ENCODE measurements at regions not wholly inside any gene's neighbourhood (a gene's known extent, or its start where the extent isn't known, plus 50 kb on each side); places are given as distances from the start of the nearest gene placed in this dataset.

DNA sequence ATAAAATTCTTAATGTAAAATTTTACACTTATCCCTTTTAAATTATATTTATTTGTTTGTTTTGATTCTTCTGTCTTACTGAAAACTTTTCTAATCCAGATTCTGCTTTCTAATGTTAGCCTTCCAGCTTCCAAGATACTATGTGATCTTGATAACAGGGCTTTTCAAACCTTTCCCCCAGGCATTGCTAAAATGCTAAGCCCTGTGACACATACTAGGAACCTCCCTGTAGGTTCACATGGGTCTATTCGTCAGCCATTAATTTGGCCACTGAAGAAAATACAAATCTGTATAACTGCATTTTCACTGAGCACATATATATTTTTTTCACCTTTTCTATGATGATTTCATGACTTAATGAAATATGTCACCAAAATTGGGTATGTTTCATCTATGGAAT lies 92.8 kb upstream of the MAP4K3 start:
- WGBS, result 94% methylated on average over 1 of the region's 1 CpG

More for the DNA sequence above, 92.8 kb upstream of the MAP4K3 start:
- Histone ChIP-seq H3K9me3 (ENCODE audit: control insufficient read depth in 4 of 4, low read length in 3 of 4) (no peaks in the 10 kb centered on the region), H3K4me1 (ENCODE audit: control insufficient read depth in 4 of 4, insufficient read depth in 4 of 4, low read length in 3 of 4) (peaks cover 5 to 9% (median 6%) of the 10 kb centered on the region in 4 donors), H3K36me3 (ENCODE audit: control insufficient read depth in 4 of 4, insufficient read depth in 3 of 4, low read depth in 1 of 4, low read length in 3 of 4) (no peaks in the 10 kb centered on the region), H3K4me3 (ENCODE audit: low read depth in 1 of 3, low read length in 3 of 3) (no peak overlapping the region), H3K9ac (ENCODE audit: low read depth in 1 of 2, low read length in 2 of 2) (no peak overlapping the region), H3K27me3 (ENCODE audit: control insufficient read depth in 4 of 4, insufficient read depth in 4 of 4, low read length in 3 of 4) (no peaks in the 10 kb centered on the region), H3K27ac (ENCODE audit: low read depth in 1 of 2, low read length in 2 of 2) (no peak overlapping the region)
- DNase-seq (ENCODE audit: low spot score), result no peak
- TF ChIP-seq HNF4G (IDR thresholded peaks at IDR 0.05) (no peak), CTCF (IDR thresholded peaks at IDR 0.05; ENCODE audit: low read depth, low read length, missing input control) (no peak), YY1 (IDR thresholded peaks at IDR 0.05) (no peak), GABPA (IDR thresholded peaks at IDR 0.05 in 1 of 2, conservative IDR thresholded peaks at IDR 0.05 in 1 of 2) (no peak), RAD21 (IDR thresholded peaks at IDR 0.05) (no peak), FOXA2 (IDR thresholded peaks at IDR 0.05) (no peak), REST (IDR thresholded peaks at IDR 0.05) (no peak), HNF4A (conservative IDR thresholded peaks at IDR 0.05) (no peak), EGR1 (IDR thresholded peaks at IDR 0.05; ENCODE audit: low read depth in 2 of 2) (no peak), TAF1 (conservative IDR thresholded peaks at IDR 0.05) (no peak), SP1 (IDR thresholded peaks at IDR 0.05) (no peak), FOXA1 (IDR thresholded peaks at IDR 0.05) (no peak), JUND (IDR thresholded peaks at IDR 0.05) (no peak), NR2F2 (IDR thresholded peaks at IDR 0.05) (no peak)
- TF ChIP-seq, protein P1, sequence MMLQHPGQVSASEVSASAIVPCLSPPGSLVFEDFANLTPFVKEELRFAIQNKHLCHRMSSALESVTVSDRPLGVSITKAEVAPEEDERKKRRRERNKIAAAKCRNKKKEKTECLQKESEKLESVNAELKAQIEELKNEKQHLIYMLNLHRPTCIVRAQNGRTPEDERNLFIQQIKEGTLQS (IDR thresholded peaks at IDR 0.05), result no peak
- TF ChIP-seq, protein P2, sequence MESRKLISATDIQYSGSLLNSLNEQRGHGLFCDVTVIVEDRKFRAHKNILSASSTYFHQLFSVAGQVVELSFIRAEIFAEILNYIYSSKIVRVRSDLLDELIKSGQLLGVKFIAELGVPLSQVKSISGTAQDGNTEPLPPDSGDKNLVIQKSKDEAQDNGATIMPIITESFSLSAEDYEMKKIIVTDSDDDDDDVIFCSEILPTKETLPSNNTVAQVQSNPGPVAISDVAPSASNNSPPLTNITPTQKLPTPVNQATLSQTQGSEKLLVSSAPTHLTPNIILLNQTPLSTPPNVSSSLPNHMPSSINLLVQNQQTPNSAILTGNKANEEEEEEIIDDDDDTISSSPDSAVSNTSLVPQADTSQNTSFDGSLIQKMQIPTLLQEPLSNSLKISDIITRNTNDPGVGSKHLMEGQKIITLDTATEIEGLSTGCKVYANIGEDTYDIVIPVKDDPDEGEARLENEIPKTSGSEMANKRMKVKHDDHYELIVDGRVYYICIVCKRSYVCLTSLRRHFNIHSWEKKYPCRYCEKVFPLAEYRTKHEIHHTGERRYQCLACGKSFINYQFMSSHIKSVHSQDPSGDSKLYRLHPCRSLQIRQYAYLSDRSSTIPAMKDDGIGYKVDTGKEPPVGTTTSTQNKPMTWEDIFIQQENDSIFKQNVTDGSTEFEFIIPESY (IDR thresholded peaks at IDR 0.05), result no peak
- TF ChIP-seq, protein P3, sequence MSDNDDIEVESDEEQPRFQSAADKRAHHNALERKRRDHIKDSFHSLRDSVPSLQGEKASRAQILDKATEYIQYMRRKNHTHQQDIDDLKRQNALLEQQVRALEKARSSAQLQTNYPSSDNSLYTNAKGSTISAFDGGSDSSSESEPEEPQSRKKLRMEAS (IDR thresholded peaks at IDR 0.05), result no peak
